HUDEP-2 (cell line): ENCODE measurements at regions not wholly inside any gene's neighbourhood (a gene's known extent, or its start where the extent isn't known, plus 50 kb on each side); places are given as distances from the start of the nearest gene placed in this dataset.
"Not testable (repeated sequence)": the region's sequence is repeated elsewhere in the genome, so short reads cannot be mapped to it uniquely, and the experiment has no call there.

ENCODE experiments used
- DNase-seq, 76 experiments: peaks; one replicate each; lab custom pipeline; 2025; ENCODE audit not compliant: unreplicated experiment in 76 of 76; lab: John Stamatoyannopoulos, UW

GRCh38 chr2:13758412-13758811, 874.1 kb upstream of the LRATD1 start:
- DNase-seq = no peak

DNA sequence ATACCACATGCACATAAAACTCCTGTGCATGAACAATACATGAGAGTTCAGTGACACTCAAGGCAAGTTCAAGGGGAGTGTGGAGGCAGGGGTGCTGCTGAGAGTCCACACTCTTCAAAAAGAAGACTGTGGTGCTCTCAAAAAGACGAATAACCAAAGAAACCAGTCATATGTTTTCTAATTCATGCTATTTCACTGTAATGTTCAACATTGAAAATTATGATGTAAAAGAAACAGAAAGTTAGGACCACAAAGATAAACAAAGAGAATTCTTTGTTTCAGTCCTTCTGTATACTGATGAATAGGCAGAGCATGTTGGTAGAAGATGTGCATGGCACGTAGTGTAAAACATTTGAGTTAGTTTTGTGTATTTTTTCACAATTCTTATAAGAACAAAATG, 864.2 kb upstream of the LRATD1 start:
- no peak for DNase-seq

GRCh38 chr2:13770279-13770678, 862.2 kb upstream of the LRATD1 start:
- DNase-seq = no peak

GRCh38 chr2:13779996-13780395, 852.5 kb upstream of the LRATD1 start:
- no peak for DNase-seq

- no peak for DNase-seq
Observed at GRCh38 chr2:13791019-13791547, 841.4 kb upstream of the LRATD1 start.

- DNase-seq = no peak
Observed at GRCh38 chr2:13806539-13806938, 826.0 kb upstream of the LRATD1 start.

DNA sequence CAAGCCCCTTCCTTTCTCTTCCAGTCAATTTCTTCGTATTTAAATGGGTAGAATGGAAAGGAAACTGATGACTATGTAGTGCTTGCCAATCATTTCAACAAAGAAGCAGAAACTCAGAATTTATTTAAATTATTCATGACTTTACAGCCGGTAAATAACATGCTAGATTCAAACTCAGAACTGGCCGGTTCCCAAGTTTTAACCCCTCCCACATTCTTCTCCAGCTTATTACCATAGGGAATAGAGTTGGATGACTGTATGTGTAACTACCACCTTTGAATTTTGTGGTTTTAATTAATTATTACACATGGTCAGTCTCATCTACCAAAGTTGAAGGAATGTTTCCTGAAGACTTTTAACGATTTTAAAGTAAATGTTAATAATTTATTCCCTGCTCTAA, 819.3 kb upstream of the LRATD1 start:
- no peak for DNase-seq

DNA sequence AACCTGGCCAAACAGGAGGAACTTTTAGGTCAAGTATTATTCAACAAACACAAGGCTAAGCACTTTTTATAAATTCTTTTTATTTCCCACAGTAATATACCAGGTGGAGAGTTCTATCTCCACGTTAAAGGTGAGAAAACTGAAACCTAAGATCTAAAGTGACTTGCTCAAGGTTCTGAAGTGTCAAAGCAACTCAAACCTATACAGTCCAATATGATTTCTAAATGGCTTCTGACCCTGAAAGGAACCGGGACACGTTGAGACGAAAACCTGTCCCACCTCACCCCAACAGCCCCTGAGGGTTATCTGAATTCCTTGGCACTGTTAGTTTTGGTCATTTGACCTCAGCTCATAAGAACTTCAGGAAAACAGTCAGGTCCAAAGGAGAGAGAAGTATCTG, 814.5 kb upstream of the LRATD1 start:
- DNase-seq = no peak

DNA sequence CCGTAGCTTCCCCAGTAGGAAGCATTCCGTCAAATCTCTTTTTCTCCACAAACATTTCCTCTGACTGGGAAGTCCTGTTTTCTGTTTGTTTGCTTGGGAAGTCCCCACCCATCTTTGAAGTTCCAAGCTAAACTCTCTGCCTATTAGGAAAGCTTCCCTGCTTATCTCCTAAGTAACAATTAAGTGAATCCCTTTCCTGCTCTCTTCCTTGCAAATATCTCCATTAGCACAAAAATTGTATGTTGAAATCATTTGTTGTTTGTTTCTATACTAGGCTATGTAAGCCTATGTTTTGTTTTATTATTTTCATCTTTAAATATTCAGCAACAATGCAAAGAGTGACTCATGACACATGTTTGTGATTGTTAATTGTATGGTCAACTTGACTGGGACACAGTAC, 812.6 kb upstream of the LRATD1 start:
- no peak for DNase-seq

DNA sequence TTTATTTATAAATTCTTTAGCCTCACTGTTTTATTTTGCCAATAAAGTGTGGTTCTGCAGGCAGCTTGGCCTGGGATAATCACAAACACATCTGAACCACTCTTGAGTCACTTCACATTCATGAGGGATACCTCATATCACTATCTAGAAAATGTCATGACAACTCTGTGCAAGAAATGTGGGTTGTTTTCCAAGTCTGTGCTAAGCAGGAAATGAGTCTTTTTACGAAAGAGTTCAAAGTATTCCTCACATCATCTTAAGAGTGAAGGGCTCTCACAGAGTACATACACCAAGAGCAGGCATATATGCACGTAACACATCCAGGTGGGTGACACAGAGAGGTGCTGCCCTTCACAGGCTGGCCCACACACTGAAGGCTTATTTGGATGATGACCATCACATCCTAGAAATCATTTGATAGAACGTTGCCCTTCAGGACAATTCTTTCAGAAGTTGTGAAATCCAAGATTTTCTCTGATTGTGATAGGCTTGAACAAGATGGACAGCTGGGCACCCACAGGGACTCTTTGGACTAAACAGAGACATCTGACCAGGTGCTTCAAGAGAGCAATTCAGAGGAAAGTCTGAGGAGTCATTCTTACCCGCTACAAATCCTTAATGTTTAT, 811.1 kb upstream of the LRATD1 start:
- DNase-seq = no peak

DNA sequence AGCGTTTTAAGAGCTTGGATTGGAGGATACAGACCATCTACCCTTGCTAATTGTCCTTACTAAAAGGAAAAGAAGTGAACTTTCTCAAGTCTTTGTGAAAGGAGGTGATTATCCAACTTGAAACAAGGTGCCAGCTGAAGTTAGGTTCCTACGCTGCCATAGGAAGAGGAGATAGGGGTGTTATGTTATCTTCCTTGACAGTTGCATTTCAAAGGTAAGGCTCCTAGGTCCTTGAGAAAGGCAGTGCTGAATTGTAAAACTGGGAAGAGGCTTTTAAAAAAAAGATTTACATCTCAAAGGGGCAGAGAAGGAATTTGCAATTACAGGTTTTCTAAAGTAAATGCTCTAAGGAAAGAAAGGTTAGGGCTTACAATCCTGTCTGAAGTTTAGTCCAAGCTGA, 810.2 kb upstream of the LRATD1 start:
- no peak for DNase-seq

- no peak for DNase-seq
Observed at GRCh38 chr2:13826314-13826853, 806.1 kb upstream of the LRATD1 start.

- DNase-seq = no peak
Observed at GRCh38 chr2:13858626-13859025, 773.9 kb upstream of the LRATD1 start.

- DNase-seq = not testable (repeated sequence)
Observed at GRCh38 chr2:13868275-13868674, 764.2 kb upstream of the LRATD1 start.

DNA sequence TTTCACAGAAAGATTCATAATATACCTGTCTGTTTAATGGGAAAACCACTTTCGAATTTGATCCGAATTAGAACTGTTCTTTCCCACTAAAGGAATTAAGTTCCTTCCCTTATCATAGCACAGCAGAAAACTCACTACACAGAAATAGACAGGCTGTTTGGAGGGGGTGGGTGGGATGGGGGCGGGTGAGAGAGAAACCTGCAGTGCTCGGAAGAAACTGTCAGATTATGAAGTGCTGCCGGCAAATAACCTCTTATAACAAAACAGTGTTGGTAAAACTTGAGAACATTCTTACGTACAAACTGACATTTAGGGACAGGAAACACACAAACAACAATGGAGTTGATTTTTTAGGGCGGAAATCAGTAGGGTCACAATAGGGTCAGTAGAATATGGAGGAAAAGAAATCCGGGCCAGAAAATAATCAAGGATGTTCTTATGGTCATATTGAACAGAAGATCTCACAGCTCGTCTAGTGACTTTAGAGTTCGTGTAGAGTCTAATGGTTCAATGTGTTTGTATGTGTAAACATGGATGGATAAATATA, 756.0 kb upstream of the LRATD1 start:
- no peak for DNase-seq

- DNase-seq = no peak
Observed at GRCh38 chr2:13877571-13877970, 754.9 kb upstream of the LRATD1 start.

GRCh38 chr2:13884291-13884976, 748.1 kb upstream of the LRATD1 start:
- DNase-seq = no peak

DNA sequence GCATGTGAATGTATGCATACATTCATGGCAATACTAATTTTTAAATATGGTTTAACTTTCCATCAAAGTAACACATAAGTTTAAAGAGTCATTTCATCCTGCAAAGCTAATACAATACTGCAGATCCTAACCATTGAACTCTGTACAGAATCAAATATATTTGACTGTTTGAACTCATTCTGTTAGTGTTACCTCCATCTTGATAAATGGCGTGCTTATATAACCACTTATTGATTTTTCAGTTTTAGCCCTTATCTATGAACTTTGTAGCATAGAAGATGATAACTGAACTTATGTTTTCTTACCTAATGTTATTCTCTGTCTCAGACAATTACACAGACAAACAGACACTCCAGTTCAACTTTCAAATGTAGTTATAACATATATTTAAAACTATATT, 731.0 kb upstream of the LRATD1 start:
- DNase-seq = no peak

- no peak for DNase-seq
Observed at GRCh38 chr2:13905831-13906230, 726.7 kb upstream of the LRATD1 start.

GRCh38 chr2:13916066-13916465, 716.5 kb upstream of the LRATD1 start:
- DNase-seq = no peak

DNA sequence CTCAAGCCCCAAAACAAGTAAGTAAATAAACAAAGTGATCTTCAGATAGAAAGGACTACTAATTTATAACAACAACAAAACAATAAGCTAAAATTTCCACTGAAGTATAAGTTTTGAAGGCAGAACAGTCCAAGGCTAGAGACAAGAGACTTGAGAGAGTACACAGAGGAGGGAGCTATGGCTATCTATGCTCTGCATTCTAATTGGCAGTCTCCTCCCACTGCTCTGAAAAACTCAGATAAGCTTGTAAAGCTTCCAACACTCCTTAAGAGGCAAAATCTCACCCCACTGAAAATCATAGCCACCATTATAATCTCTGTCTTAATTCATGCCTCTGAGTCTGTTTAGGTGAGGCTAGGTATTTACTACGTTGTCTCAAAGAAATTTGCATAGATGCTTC, 714.6 kb upstream of the LRATD1 start:
- DNase-seq = peak in 8 of 76 experiments; percentile 14 to 56 (median 36)

DNA sequence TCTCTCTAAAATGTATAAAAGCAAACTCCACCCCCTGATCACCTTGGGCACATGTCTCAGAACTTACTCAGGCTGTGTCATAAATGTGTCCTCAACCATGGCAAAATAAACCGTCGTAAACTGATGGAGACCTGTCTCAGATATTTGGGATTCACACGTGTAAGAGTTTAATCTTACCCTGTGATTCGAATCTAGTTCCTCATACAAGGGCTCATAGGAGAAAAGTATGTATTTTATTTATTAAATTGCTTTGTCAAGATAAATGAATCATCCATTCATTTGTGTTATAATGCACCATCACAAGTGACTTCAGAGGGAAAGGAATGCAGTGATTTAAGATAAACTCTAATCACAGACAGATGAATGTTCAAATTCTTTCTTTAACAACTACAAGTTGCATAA, 712.5 kb upstream of the LRATD1 start:
- DNase-seq = no peak
